ENCODE measurements at regions not wholly inside any gene's neighbourhood (a gene's known extent, or its start where the extent isn't known, plus 50 kb on each side); places are given as distances from the start of the nearest gene placed in this dataset.

DNA sequence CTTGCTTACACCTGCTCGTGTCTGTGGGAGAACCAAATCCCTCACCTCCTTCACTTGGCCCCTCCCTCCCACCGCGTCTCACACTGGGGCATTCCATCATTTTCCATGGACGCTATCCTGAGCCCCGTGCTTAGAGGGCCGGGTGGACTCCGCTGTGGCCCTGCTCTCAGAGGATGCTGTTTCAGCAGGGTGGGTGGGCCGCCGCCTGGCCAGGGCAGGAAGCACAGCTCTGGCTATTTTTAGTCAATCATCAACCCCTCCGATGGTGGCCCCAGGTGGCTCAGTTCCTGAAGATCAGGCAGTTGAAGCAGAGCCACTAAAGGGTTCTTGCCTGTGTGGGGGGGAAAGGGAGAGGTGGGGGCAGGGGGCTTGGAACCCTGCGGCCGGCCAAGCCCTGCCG lies 230.3 kb downstream of the ENGASE start:
- no peak for DNase-seq

- DNase-seq = no peak
Measured at GRCh38 chr17:79303641-79304205, 229.1 kb downstream of the ENGASE start.

GRCh38 chr17:79301469-79301868 lies 226.8 kb downstream of the ENGASE start:
- no peak for DNase-seq

DNA sequence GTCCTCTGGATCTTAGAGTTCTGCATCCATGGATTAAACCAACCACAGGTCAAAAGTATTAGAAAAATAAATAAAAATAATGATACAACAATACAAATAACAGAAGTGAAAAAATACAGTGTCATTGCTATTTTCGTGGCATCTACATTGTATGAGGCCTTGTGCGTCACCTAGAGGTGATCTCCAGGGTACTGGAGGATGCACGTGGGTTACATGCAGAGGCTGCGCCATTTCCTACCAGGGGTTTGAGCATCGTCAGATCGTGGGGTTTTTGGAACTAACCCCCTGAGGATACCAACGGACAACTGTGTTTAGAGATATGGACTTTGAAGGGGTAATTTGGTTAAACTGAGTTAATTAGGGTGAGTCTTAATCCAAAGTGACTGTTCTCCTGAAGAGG lies 224.7 kb downstream of the ENGASE start:
- DNase-seq = no peak

DNA sequence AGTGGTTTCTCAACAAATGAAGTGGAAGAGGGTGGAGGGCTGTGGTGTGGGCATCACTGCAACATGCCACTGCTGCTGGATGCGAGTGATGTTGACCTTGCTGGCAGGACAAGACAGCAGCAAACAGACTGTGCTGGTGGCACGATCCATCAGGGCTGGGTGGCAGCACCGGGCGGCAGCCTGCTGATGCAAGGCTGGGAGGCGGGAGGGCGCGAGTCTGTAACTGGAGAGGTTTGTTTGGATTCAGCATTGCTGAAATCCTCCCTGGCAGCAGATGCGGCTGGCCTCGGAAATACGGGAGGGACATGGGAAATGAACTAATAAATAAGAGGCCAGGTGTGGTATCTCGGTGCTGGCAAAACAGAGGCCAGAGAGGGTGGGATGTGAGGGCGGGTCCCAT lies 224.2 kb downstream of the ENGASE start:
- no peak for DNase-seq

GRCh38 chr17:79296243-79296642 lies 221.6 kb downstream of the ENGASE start:
- DNase-seq = no peak

- no peak for DNase-seq
Measured at GRCh38 chr17:79295307-79295706, 220.7 kb downstream of the ENGASE start.

- DNase-seq = peak; percentile 79
Measured at GRCh38 chr17:79294459-79295071, 219.9 kb downstream of the ENGASE start.

GRCh38 chr17:79292501-79292900 lies 217.9 kb downstream of the ENGASE start:
- DNase-seq = no peak

DNA sequence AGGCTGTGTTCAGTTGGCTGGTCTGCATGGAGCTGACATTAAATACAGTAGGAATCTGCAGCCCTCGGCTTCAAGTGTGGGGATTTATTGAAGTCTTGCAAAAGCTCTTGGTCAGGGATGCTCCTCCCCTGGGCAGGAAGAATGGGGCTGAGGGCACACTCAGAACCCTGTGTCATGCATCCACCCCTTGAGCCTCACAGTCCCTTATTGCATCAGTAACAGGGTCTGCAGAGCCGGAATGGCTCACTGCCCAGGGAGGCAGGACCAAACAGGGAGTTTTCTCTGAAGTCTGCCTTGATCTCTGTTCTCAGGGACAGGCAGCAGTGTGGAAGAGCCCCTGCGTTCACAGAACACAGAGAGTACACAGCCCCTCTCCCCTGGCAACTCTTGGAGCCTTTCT lies 216.8 kb downstream of the ENGASE start:
- DNase-seq = no peak

- DNase-seq = no peak
Measured at GRCh38 chr17:79290726-79291125, 216.1 kb downstream of the ENGASE start.

DNA sequence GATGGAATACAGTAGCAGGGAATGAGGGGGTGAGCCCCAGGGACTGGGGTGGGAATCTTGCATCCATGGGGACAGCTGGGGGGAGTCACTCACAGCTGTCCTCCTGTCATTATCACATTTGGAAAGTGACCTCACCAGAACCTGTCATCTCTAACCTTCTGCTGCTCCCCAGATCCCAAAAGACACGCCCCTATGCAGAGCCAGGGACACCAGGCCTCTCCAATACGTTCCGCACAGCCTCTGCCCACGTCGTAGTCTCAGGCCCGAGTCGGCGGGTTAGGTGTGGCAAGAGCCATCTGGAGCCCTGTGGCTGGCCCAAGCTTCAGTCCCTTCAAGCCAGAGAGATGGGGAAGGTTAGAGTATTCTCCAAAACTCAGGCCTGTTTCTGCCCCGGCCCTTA lies 214.3 kb downstream of the ENGASE start:
- no peak for DNase-seq

DNA sequence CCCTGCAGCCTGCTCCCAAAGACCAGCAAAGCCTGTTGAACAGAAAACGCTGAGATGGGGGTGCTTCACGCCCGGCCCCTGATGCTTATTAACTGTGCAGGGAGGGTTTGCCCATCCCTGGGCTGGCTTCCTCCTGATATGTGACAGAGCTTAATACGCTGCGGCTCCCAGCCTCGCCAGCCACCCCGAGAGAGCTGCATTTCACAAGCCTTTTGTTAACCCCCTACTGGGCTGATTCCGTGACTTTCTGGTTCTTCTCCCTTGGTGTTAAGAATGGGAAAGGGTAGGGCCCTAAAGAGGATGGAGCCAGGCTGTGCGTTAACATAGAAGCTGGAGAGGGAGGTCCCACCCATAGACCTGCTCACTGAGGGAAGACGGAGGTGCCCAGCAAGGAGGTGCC lies 211.8 kb downstream of the ENGASE start:
- no peak for DNase-seq

DNA sequence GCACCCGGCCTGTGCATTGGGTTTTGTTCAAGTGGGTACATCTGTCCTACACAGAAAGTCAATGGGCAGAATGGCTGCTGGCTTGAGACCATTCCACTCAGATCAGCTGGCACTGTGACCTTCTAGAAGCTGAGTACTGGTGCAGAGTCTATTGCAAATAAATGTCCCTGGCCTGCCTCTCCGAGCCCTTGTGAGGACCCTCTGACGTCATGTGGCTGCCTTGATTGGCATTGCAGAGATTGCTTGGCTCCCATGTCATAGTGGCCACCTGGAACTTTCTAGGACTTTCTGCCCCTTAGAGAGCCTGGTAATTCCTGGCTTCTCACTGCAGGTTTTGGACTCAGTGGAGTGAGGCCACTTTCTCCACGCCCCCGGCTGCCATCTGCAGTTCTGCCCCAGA lies 211.3 kb downstream of the ENGASE start:
- no peak for DNase-seq

DNA sequence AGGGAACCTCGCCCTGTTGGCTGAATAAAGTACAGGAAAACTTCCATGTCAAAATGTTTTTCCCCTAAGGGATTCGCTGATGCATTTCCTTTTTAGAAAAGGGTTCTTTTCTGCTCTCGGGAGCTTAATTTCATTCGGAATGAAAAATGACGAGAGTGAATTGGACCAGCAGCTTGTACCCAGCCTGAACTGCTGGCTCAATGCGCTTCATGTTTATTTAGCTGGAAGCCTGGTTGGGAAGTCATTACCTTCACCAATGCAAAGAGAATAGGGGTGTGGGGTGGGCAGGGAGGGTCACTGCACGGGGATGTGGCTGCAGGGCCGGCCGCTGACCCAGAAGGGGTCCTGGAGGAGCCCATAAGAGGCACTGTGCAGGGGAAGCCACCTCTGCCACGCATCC lies 207.7 kb downstream of the ENGASE start:
- DNase-seq = no peak

DNA sequence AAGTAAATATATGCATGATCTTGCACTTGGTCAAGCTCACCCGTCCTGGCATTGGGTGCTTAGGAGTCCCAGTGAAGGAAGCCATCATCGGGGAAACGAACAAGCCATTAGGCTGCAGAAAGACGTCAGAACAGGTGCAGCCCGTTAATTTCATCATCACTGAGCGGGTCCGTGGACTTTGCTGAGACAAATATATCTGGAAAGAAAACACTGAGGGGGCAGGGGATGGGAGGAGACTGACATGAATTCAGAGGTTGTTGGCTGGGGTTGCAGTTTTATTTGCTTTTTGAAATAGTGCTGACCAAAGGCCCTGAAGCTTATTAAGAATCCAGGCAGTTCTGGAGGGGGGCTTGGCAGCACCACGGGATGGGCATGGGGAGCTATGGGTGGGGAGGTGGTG lies 207.2 kb downstream of the ENGASE start:
- no peak for DNase-seq

- no peak for DNase-seq
Measured at GRCh38 chr17:79280866-79281572, 206.4 kb downstream of the ENGASE start.

DNA sequence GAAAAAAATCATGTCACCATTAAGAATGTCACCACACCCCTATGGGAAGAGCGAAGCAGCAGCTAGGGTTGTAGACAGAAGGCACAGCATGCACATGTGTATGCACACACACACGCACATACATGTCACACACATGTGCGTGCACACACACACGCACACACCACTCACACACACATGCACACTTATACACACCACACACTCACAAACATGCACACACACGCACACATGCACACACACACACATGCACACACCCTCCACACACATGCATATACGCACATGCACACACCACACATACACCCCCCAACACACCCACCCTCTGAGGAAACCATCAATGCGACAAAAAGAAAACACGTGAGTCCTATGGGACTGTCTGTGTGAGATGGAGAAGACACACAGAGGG lies 205.4 kb downstream of the ENGASE start:
- DNase-seq = no peak

GRCh38 chr17:79279320-79279719 lies 204.7 kb downstream of the ENGASE start:
- DNase-seq = no peak

DNA sequence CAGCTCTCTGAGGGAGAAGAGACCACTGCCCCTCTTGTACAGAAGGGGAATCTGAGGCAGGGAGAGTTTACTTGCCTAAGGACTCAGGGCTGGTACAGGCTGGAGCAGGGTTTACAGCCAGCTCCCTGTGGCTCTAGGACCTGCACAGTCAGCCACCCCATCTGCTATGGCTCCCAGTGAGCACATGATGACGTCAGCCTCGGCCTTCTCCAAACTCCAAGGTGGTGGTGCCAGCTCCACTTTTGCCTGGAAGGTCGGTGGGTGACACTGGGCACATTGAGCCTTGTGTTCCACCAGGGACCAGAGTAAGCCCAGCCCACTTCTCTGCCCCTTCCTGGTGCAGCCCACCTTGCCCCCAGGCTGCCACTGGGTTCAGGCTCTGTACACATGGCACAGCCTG lies 202.2 kb downstream of the ENGASE start:
- no peak for DNase-seq

DNA sequence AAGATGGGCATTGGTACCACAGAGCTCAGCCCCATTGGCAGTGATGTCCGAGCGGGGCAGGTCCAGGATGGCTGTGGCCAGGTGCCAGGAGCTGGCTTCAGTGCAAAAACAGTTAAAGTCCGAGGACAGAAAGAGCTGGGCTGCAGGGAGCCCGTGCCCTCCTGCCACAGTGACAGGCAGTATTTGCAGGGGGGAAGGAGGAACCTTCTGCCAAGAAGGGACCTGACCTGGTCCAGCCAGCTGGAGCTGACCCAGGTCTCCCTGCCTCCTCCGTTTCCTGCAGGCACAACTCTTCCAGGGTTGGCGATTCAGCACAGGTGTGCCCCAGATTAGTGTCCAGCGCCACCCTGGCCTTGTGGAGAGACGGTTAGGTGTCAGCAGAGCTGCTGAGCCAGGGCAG lies 199.0 kb downstream of the ENGASE start:
- DNase-seq = no peak

DNA sequence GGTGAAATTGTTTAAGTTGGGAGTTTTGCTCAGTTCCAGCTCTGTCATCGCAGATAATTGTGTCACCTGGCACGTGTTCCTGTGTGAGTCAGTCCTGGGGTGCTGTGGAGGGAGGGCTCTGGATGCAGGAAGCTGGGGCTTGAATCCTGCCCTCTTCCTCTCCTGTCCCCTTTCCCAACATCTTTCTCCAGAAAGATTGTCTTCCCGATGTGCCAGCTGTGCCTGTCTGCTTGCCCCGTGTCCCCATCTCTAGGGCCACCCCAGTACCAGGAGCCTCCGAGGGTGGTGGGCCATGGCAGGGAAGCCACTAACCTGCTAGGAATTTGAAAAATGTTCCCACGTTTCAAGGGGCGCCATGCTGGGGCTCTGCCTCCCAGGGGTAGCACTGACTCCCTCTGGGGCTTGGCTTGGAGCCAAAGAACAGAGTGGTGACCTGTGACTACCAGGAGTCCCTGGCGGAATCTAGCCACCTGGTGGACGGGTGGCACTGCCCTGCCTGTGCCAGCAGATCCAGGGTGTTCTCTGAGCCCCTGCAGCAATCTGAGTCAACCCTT lies 198.1 kb downstream of the ENGASE start:
- no peak for DNase-seq

DNA sequence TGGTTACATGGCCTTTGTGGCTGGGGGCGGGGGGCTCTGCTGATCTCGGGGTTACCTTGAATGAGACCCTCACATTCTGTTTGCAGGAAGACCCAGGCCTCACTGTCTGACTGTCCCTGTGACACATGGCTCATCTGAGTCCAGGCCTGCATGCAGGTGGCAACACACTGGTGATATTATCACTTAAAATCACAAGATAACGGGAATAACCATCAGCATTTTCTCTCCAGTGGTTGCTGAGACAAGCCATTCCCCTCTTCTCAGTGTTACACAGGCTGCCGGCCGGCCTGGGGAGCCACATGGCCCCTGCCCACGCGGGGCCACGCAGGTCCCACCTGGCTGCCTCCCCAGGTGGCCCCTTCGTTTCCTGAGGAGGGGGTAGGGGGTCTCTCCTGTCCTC lies 197.6 kb downstream of the ENGASE start:
- no peak for DNase-seq

GRCh38 chr17:79269620-79270019 lies 195.0 kb downstream of the ENGASE start:
- no peak for DNase-seq

All from activated CD8-positive, alpha-beta memory T cell treated with anti-CD3 and anti-CD28 coated beads, Interleukin-2, amount 50 U/mL, for 48 hours (primary cell).